Spleen (tissue), 11 donors: ENCODE measurements at regions not wholly inside any gene's neighbourhood (a gene's known extent, or its start where the extent isn't known, plus 50 kb on each side); places are given as distances from the start of the nearest gene placed in this dataset.

Experiments used
- DNase-seq: peaks from one replicate; pipeline ENCODE4 v3.0.0-alpha.2; 2020
- H3K27ac ChIP-seq, 8 donors: fragments of 200-600 bp; sonication (generic) in 7 of 8; 1 replicate in 4 of 8; 2 replicates in 4 of 8; pipeline versions ENCODE4 v1.5.0 to v1.8.0; 2016 to 2021; ENCODE audit warnings: inconsistent platforms in 4 of 8, mild to moderate bottlenecking in 4 of 8, moderate library complexity in 1 of 8
- H3K27me3 ChIP-seq, 7 donors: fragments of 200-600 bp; sonication (generic) in 6 of 7; replicated peaks in 1 of 7; 1 replicate in 4 of 7; 2 replicates in 3 of 7; pipeline versions ENCODE4 v1.5.0 to v1.8.0; 2016 to 2021; ENCODE audit warnings: inconsistent platforms in 3 of 7, mild to moderate bottlenecking in 1 of 7
- H3K36me3 ChIP-seq, 6 donors: fragments of 200-600 bp; sonication (generic) in 5 of 6; 1 replicate in 4 of 6; 2 replicates in 2 of 6; pipeline versions ENCODE4 v1.5.0 to v1.8.0; 2016 to 2021; ENCODE audit warnings: inconsistent platforms in 2 of 6
- H3K4me1 ChIP-seq, 6 donors: fragments of 200-600 bp; sonication (generic) in 5 of 6; 1 replicate in 3 of 6; 2 replicates in 3 of 6; pipeline versions ENCODE4 v1.5.0 to v1.8.0; 2016 to 2021; ENCODE audit warnings: inconsistent platforms in 3 of 6
- H3K4me3 ChIP-seq, 8 donors: fragments of 200-600 bp; sonication (generic) in 7 of 8; 1 replicate in 4 of 8; 2 replicates in 4 of 8; pipeline versions ENCODE4 v1.5.0 to v1.8.0; 2016 to 2021; ENCODE audit warnings: inconsistent platforms in 4 of 8, mild to moderate bottlenecking in 4 of 8, moderate library complexity in 2 of 8
- H3K9me3 ChIP-seq, 8 donors: fragments of 200-600 bp; sonication (generic) in 7 of 8; 1 replicate in 4 of 8; 2 replicates in 4 of 8; pipeline versions ENCODE4 v1.5.0 to v1.8.0; 2016 to 2021; ENCODE audit warnings: inconsistent platforms in 4 of 8
- POLR2A ChIP-seq, 3 donors: fragments of 450-650 bp; IDR thresholded peaks; one replicate each; pipeline ENCODE4 v1.5.1; 2017; ENCODE audit warnings: antibody characterized with exemption in 3 of 3, mild to moderate bottlenecking in 1 of 3
- POLR2AphosphoS5 ChIP-seq, 3 donors: sonication (generic); formaldehyde crosslinking; IDR thresholded peaks; one replicate each; pipeline ENCODE4 v1.5.1; 2017; ENCODE audit warnings: antibody characterized with exemption in 3 of 3
- WGBS, 5 donors: extraction: QIAGEN DNeasy Blood & Tissue Kit in 3 of 5; methylation state at CpG; one replicate each; pipeline versions ENCODE4 v1.1.5 to v1.1.7; 2013 to 2018; 5-methylcytosine and 5-hydroxymethylcytosine counted together
- intact Hi-C: fragments of 100-400 bp; cut with DNase I; formaldehyde crosslinking; loops from one replicate; pipeline ENCODE4 v1.15.0; 2023; ENCODE audit warnings: low total_unique reads
- TF ChIP-seq, protein P1 (sequence below), 11 experiments: fragments of 200-600 bp in 7 of 11; fragments of 450-650 bp in 4 of 11; sonication (generic) in 4 of 11; IDR thresholded peaks in 8 of 11; conservative IDR thresholded peaks in 3 of 11; 1 replicate in 7 of 11; 2 replicates in 4 of 11; pipeline versions ENCODE4 v1.4.0 to v1.8.0; 2016 to 2021; ENCODE audit warnings: antibody characterized with exemption in 11 of 11, inconsistent platforms in 4 of 11, mild to moderate bottlenecking in 1 of 11
- donor health status: healthy with polysubstance abuse.
- donor health status: DM: no; HTN: no; CAD: no; lungs with moderate emphysema.
- donor health status: DM: no; HTN: no; CAD: no.
- donor health status: Bipolar disorder and iron deficiency.
- donor health status: healthy.
- donor health status: DM: no; HTN: no; CAD: no.
- donor health status: DM: yes; HTN: yes; CAD: no.

DNA sequence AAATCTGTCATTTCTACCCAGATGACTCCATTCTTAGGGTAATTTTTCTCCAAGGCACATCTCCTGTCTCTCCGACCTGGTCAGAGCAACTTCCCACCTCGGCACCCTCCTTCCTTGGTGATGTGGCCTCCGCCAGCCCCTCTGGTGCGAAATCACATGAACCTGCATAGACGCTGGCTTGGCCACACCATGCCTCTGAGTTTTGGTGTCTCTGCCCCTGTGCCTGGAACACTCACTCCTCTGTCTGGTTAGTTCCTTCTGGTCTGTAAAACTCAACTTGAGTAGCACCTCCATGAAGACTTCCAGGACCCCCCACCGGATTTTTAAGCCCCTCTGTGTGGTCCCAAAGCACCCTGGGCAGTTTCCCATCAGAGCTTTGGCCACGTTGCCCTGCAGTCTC is 83.2 kb upstream of the OTOS start:
- intact Hi-C loops = no loop called here

DNA sequence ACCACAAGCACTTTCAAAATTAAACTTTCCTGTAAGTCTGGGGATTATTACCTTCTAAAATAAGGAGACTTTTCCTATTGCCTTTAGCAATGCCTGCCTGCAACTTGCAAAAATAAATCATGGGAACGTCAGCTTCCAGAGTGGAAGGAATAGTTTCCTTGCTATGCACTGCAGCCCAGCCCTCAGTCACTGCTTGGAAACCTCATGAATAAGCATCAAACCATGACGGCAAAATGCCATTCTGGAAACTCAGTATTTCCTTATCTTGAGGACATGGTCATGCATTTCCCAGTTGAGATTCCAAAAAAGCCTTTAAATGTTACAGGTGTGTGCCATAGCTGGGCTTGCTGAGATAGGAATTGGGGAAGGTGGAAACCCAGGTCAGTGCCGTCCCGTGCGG is 84.2 kb upstream of the OTOS start:
- TF ChIP-seq POLR2AphosphoS5 (IDR thresholded peaks at IDR 0.05) (no peak), POLR2A (IDR thresholded peaks at IDR 0.05) (no peak)
- TF ChIP-seq, protein P1, sequence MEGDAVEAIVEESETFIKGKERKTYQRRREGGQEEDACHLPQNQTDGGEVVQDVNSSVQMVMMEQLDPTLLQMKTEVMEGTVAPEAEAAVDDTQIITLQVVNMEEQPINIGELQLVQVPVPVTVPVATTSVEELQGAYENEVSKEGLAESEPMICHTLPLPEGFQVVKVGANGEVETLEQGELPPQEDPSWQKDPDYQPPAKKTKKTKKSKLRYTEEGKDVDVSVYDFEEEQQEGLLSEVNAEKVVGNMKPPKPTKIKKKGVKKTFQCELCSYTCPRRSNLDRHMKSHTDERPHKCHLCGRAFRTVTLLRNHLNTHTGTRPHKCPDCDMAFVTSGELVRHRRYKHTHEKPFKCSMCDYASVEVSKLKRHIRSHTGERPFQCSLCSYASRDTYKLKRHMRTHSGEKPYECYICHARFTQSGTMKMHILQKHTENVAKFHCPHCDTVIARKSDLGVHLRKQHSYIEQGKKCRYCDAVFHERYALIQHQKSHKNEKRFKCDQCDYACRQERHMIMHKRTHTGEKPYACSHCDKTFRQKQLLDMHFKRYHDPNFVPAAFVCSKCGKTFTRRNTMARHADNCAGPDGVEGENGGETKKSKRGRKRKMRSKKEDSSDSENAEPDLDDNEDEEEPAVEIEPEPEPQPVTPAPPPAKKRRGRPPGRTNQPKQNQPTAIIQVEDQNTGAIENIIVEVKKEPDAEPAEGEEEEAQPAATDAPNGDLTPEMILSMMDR (IDR thresholded peaks at IDR 0.05 in 8 of 11, conservative IDR thresholded peaks at IDR 0.05 in 3 of 11) = no peak
- peaks cover 0 to 18% (median 12%) of the 10 kb centered on the region in 8 donors for H3K9me3 ChIP-seq
- WGBS, 5 donors = 65 to 79% (median 73%) methylated on average over 5 of the region's 5 CpGs
- H3K27ac ChIP-seq = no peak overlapping the region
- no peaks in the 10 kb centered on the region for H3K36me3 ChIP-seq
- H3K4me3 ChIP-seq = no peak overlapping the region
- no peak for DNase-seq
- intact Hi-C loops = no loop called here
- H3K4me1 ChIP-seq = no peaks in the 10 kb centered on the region
- peaks cover 0 to 50% (median 0%) of the 10 kb centered on the region in 7 donors for H3K27me3 ChIP-seq

More for the DNA sequence above, 83.2 kb upstream of the OTOS start:
- H3K4me1 ChIP-seq = no peaks in the 10 kb centered on the region
- H3K4me3 ChIP-seq = no peak overlapping the region
- no peak for DNase-seq
- H3K9me3 ChIP-seq = peaks cover 0 to 8% (median 2%) of the 10 kb centered on the region in 8 donors
- H3K27me3 ChIP-seq = peaks cover 0 to 45% (median 0%) of the 10 kb centered on the region in 7 donors
- no peaks in the 10 kb centered on the region for H3K36me3 ChIP-seq
- no peak overlapping the region for H3K27ac ChIP-seq
- TF ChIP-seq, protein P1 (IDR thresholded peaks at IDR 0.05 in 8 of 11, conservative IDR thresholded peaks at IDR 0.05 in 3 of 11) = no peak
- TF ChIP-seq POLR2AphosphoS5 (IDR thresholded peaks at IDR 0.05) = no peak
- no peak for TF ChIP-seq POLR2A (IDR thresholded peaks at IDR 0.05)
- 68 to 71% (median 71%) methylated on average over 7 of the region's 7 CpGs for WGBS, 5 donors

DNA sequence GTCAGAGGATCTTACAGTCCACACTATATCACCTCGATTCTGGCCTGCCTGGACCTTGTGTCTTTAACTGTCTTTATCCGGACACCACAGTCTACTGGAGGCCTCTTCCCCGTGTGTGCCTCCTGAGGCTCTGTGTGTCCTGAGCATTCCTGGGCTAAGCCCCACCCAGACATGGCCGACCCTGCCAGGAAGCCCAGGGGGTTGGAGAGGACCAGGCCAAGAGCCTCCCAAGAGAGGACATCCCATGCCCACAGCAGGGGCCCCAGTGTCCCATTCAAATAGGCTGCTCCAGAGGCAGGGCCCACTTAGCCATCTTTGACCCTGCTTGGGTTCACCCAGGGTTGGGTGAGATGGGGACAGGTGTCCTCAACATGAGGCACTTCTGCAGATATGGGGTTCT is 84.7 kb upstream of the OTOS start:
- Histone ChIP-seq H3K9me3 (peaks cover 0 to 23% (median 14%) of the 10 kb centered on the region in 8 donors), H3K27me3 (peaks cover 0 to 54% (median 0%) of the 10 kb centered on the region in 7 donors), H3K4me1 (no peaks in the 10 kb centered on the region), H3K4me3 (no peak overlapping the region), H3K27ac (no peak overlapping the region), H3K36me3 (no peaks in the 10 kb centered on the region)
- DNase-seq = peak; percentile 67
- TF ChIP-seq POLR2A (IDR thresholded peaks at IDR 0.05) = no peak
- TF ChIP-seq, protein P1 (IDR thresholded peaks at IDR 0.05 in 8 of 11, conservative IDR thresholded peaks at IDR 0.05 in 3 of 11) = no peak
- no peak for TF ChIP-seq POLR2AphosphoS5 (IDR thresholded peaks at IDR 0.05)
- WGBS, 5 donors = 68 to 77% (median 76%) methylated on average over 4 of the region's 4 CpGs
- intact Hi-C loops = no loop called here

DNA sequence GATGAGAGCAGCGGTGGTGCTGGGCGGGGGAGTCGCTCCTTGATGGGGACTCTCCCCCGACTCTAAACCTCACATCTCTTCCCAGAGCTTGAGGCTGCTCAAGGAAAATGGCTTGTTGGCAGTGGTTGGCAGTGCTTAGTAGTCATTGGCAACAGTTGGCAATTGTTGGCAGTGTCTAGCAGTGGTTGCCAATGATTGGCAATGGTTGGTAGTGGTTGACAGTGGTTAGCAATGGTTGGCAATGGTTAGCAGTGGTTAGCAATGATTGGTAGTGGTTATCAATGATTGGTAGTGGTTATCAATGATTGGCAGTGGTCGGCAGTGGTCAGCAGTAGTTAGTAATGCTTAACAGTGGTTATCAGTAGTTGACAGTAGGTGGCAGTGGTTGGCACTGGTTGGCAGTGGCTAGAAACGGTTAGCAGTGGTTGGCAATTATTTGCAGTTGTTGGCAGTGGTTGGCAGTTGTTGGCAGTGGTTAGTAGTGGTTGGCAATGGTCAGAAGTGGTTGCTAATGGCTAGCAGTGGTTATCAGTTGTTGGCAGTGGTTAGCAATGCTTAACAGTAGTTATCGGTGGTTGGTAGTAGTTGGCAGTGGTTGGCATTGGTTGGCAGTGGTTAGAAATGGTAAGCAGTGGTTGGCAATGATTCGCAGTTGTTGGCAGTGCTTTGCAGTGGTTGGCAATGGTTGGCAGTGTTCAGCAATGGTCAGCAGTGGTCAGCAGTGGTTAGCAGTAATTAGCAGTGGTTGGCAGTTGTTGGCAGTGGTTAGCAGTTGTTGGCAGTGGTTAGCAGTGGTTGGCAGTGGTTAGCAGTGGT is 85.4 kb upstream of the OTOS start:
- Histone ChIP-seq H3K4me3 (no peak overlapping the region), H3K27ac (no peak overlapping the region), H3K36me3 (no peaks in the 10 kb centered on the region), H3K9me3 (peaks cover 0 to 24% (median 14%) of the 10 kb centered on the region in 8 donors), H3K4me1 (no peaks in the 10 kb centered on the region), H3K27me3 (peaks cover 0 to 60% (median 0%) of the 10 kb centered on the region in 7 donors)
- intact Hi-C loops = no loop called here
- WGBS, 5 donors = 82 to 90% (median 87%) methylated on average over 8 of the region's 8 CpGs
- TF ChIP-seq POLR2A (IDR thresholded peaks at IDR 0.05) = no peak
- TF ChIP-seq POLR2AphosphoS5 (IDR thresholded peaks at IDR 0.05) = no peak
- TF ChIP-seq, protein P1 (IDR thresholded peaks at IDR 0.05 in 8 of 11, conservative IDR thresholded peaks at IDR 0.05 in 3 of 11) = no peak
- no peak for DNase-seq
